RWPE2 (cell line): ENCODE measurements at regions not wholly inside any gene's neighbourhood (a gene's known extent, or its start where the extent isn't known, plus 50 kb on each side); places are given as distances from the start of the nearest gene placed in this dataset.

Experiments used
- ATAC-seq: fragments of 200-7000 bp; cut with Tn5 transposase; 3 replicates; pipeline ENCODE4 v1.9.1; 2021; ENCODE audit warnings: low read depth
- DNase-seq: peaks from one replicate; pipeline ENCODE4 v3.0.0-alpha.2; 2020; ENCODE audit warnings: low spot score
- H3K27ac ChIP-seq: fragments of 450-650 bp; 2 replicates; pipeline ENCODE4 v1.5.1; 2017; ENCODE audit warnings: mild to moderate bottlenecking; ENCODE audit not compliant: poor library complexity, severe bottlenecking
- H3K27me3 ChIP-seq: fragments of 250-450 bp; sonication (Bioruptor Pico); 2 replicates; pipeline ENCODE4 v1.5.1; 2021; ENCODE audit warnings: mild to moderate bottlenecking, moderate library complexity; ENCODE audit not compliant: insufficient read depth, poor library complexity, severe bottlenecking
- H3K36me3 ChIP-seq: fragments of 250-450 bp; sonication (Bioruptor Pico); 2 replicates; pipeline ENCODE4 v1.5.1; 2020; ENCODE audit warnings: low read depth, mild to moderate bottlenecking, moderate library complexity
- H3K4me1 ChIP-seq: fragments of 250-450 bp; sonication (Bioruptor Pico); 2 replicates; pipeline ENCODE4 v1.5.1; 2021; ENCODE audit warnings: mild to moderate bottlenecking, moderate library complexity; ENCODE audit not compliant: insufficient read depth, poor library complexity, severe bottlenecking
- H3K4me3 ChIP-seq: fragments of 250-450 bp; sonication (Bioruptor Pico); 2 replicates; pipeline ENCODE4 v1.5.1; 2021; ENCODE audit warnings: mild to moderate bottlenecking, moderate library complexity; ENCODE audit not compliant: severe bottlenecking
- H3K9me3 ChIP-seq: fragments of 250-450 bp; sonication (Bioruptor Pico); 2 replicates; pipeline ENCODE4 v1.5.1; 2021; ENCODE audit warnings: mild to moderate bottlenecking, moderate library complexity; ENCODE audit not compliant: severe bottlenecking
- TF ChIP-seq, protein P1 (sequence below): fragments of 450-650 bp; IDR thresholded peaks from one replicate; pipeline ENCODE4 v1.5.1; 2017; ENCODE audit warnings: mild to moderate bottlenecking, moderate library complexity; ENCODE audit not compliant: poor library complexity, severe bottlenecking

DNA sequence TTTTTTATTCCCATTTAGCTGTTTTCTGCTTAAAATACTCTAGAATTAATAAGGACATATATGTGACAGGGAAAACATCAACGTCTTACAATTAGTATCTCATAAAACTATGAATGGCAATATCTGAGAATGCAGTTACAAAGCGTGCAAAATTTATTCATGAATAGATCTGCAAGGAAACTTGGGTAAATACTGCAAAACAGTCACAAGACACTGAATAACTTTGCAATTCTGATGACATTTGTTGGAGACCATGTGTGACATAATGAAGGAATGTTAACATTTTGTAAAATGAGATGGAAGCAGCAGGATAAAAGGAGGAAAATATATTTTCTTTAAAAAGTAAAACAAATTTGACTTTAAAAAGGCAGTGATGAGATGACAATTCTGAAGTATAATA, 480.9 kb upstream of the SEMA6A start:
- DNase-seq (no peak), ATAC-seq (no peak)
- no peaks in the 10 kb centered on the region for H3K9me3 ChIP-seq
- no peaks in the 10 kb centered on the region for H3K4me1 ChIP-seq
- no peak overlapping the region for H3K4me3 ChIP-seq
- TF ChIP-seq, protein P1, sequence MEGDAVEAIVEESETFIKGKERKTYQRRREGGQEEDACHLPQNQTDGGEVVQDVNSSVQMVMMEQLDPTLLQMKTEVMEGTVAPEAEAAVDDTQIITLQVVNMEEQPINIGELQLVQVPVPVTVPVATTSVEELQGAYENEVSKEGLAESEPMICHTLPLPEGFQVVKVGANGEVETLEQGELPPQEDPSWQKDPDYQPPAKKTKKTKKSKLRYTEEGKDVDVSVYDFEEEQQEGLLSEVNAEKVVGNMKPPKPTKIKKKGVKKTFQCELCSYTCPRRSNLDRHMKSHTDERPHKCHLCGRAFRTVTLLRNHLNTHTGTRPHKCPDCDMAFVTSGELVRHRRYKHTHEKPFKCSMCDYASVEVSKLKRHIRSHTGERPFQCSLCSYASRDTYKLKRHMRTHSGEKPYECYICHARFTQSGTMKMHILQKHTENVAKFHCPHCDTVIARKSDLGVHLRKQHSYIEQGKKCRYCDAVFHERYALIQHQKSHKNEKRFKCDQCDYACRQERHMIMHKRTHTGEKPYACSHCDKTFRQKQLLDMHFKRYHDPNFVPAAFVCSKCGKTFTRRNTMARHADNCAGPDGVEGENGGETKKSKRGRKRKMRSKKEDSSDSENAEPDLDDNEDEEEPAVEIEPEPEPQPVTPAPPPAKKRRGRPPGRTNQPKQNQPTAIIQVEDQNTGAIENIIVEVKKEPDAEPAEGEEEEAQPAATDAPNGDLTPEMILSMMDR, result no peak
- no peaks in the 10 kb centered on the region for H3K27me3 ChIP-seq
- H3K36me3 ChIP-seq, result no peaks in the 10 kb centered on the region
- H3K27ac ChIP-seq, result no peak overlapping the region

- no peaks in the 10 kb centered on the region for H3K36me3 ChIP-seq
- H3K27ac ChIP-seq, result no peak overlapping the region
- no peaks in the 10 kb centered on the region for H3K4me1 ChIP-seq
- no peak for DNase-seq
- no peaks in the 10 kb centered on the region for H3K9me3 ChIP-seq
- TF ChIP-seq, protein P1, result no peak
- H3K27me3 ChIP-seq, result no peaks in the 10 kb centered on the region
- no peak overlapping the region for H3K4me3 ChIP-seq
- ATAC-seq, result no peak
These were observed 480.3 kb upstream of the SEMA6A start for GRCh38 chr5:117054911-117055310.

DNA sequence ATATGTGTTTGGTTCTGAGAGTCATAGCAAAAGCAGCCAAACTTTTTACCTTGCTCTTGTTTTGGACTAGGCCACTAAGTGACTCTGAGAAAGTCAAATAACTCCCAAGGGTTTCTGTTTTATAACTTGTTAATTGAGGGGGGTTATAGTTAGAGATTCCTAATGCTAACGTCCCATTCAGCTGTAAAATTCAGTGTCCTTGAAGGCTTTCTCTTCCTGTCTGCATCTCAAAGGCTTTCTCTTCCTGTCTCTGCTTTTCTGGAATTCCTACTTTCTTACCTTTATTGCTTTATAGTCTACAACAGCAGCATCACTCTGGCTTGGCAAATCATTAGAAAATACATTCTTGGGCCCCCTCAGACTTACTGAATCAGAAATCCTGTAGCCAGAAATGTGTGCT, 479.5 kb upstream of the SEMA6A start:
- Histone ChIP-seq H3K9me3 (no peaks in the 10 kb centered on the region), H3K4me3 (no peak overlapping the region), H3K27me3 (no peaks in the 10 kb centered on the region), H3K27ac (no peak overlapping the region), H3K36me3 (no peaks in the 10 kb centered on the region), H3K4me1 (no peaks in the 10 kb centered on the region)
- DNase-seq, result no peak
- no peak for ATAC-seq
- TF ChIP-seq, protein P1, result no peak

DNA sequence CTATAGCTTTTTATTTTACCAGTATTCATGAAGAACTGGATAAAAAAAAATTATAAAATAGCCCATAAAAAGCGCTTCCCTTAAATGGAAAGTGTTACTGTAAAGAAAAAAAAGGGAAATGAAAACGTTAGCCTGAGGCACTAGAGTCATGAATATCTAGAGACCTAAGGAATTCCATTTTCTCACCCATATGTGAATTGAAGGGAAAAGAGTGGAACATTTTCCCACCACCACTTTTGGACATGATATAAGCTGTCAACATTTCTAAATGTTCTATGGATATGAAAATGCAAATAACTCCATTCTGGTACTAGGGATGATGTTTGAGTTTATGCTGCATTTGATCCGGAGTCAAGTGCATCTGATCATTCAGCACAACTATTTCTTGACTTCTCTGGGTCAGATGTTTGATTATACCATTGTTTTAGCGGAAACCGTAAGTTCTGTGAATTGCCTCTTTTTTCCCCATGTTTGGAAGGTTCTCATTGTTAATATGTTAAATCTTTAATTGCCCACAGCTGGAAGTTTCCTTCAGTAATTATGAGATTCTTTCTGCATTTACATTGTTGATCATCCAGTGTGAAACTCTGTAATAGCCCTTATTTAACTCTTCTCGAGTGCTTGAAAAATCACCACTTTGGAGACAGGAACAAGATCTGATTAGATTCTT, 467.4 kb upstream of the SEMA6A start:
- no peak overlapping the region for H3K4me3 ChIP-seq
- no peaks in the 10 kb centered on the region for H3K36me3 ChIP-seq
- TF ChIP-seq, protein P1, result no peak
- no peaks in the 10 kb centered on the region for H3K9me3 ChIP-seq
- no peak overlapping the region for H3K27ac ChIP-seq
- no peak for ATAC-seq
- DNase-seq, result no peak
- no peaks in the 10 kb centered on the region for H3K4me1 ChIP-seq
- no peaks in the 10 kb centered on the region for H3K27me3 ChIP-seq

GRCh38 chr5:117039035-117039434, 464.4 kb upstream of the SEMA6A start:
- no peak for DNase-seq
- Histone ChIP-seq H3K4me3 (no peak overlapping the region), H3K4me1 (no peaks in the 10 kb centered on the region), H3K27ac (no peak overlapping the region), H3K36me3 (no peaks in the 10 kb centered on the region), H3K9me3 (no peaks in the 10 kb centered on the region), H3K27me3 (peaks cover 7% of the 10 kb centered on the region)
- TF ChIP-seq, protein P1, result no peak
- ATAC-seq, result no peak
